CD4-positive, alpha-beta T cell (primary cell): ENCODE measurements at regions not wholly inside any gene's neighbourhood (a gene's known extent, or its start where the extent isn't known, plus 50 kb on each side); places are given as distances from the start of the nearest gene placed in this dataset.

Experiments used
- ATAC-seq: fragments of 200-7000 bp; cut with Tn5 transposase; one replicate; pipeline ENCODE4 v1.10.0; 2022; ENCODE audit warnings: mild to moderate bottlenecking; ENCODE audit not compliant: poor library complexity
- CTCF ChIA-PET: fragments of 350-600 bp; sonication (Branson Sonifier 250); formaldehyde crosslinking; loops from one replicate; lab custom pipeline; 2021; ENCODE audit warnings: antibody characterized with exemption, inconsistent platforms; lab: Charles Lee
- POLR2A ChIA-PET: fragments of 350-600 bp; sonication (Branson Sonifier 250); formaldehyde crosslinking; loops from one replicate; lab custom pipeline; 2021; ENCODE audit warnings: antibody characterized with exemption, inconsistent platforms; lab: Charles Lee
- DNase-seq, 14 experiments: peaks; one replicate each; pipeline ENCODE4 v3.0.0-alpha.2; 2013 to 2020; ENCODE audit warnings: mixed read lengths in 2 of 14
- H3K27ac ChIP-seq, 2 donors: one replicate each; pipeline versions ENCODE4 v1.5.1 to v1.7.0; 2013; ENCODE audit warnings: low read length in 2 of 2, low read depth in 1 of 2, mild to moderate bottlenecking in 1 of 2
- H3K27me3 ChIP-seq, 2 experiments: 1 replicate in 1 of 2; 2 replicates in 1 of 2; pipeline versions ENCODE4 v1.6.1 to v1.7.0; 2013; ENCODE audit warnings: low read length in 2 of 2, control low read depth in 1 of 2, mild to moderate bottlenecking in 1 of 2, moderate library complexity in 1 of 2; ENCODE audit not compliant: insufficient read depth in 2 of 2, control insufficient read depth in 1 of 2
- H3K36me3 ChIP-seq: one replicate; pipeline ENCODE4 v1.6.1; 2013; ENCODE audit warnings: low read length, control low read depth; ENCODE audit not compliant: insufficient read depth
- H3K4me1 ChIP-seq: one replicate; pipeline ENCODE4 v1.6.1; 2013; ENCODE audit warnings: low read length, control low read depth; ENCODE audit not compliant: insufficient read depth
- H3K4me3 ChIP-seq: one replicate; pipeline ENCODE4 v1.5.1; 2013; ENCODE audit warnings: mild to moderate bottlenecking, low read length, moderate library complexity
- H3K9me3 ChIP-seq, 2 experiments: 1 replicate in 1 of 2; 2 replicates in 1 of 2; pipeline versions ENCODE4 v1.6.1 to v1.7.0; 2013; ENCODE audit warnings: low read length in 2 of 2, mild to moderate bottlenecking in 2 of 2, control low read depth in 1 of 2, moderate library complexity in 1 of 2; ENCODE audit not compliant: control insufficient read depth in 1 of 2, insufficient read depth in 1 of 2
- H3K27ac Mint-ChIP-seq: one replicate; pipeline ENCODE4 v1.8.0; 2020; ENCODE audit warnings: mixed read lengths
- H3K27me3 Mint-ChIP-seq: one replicate; pipeline ENCODE4 v1.8.0; 2021; ENCODE audit warnings: mixed read lengths
- H3K36me3 Mint-ChIP-seq: one replicate; pipeline ENCODE4 v1.8.0; 2021; ENCODE audit warnings: low read depth, mixed read lengths
- H3K4me1 Mint-ChIP-seq: one replicate; pipeline ENCODE4 v1.8.0; 2021; ENCODE audit warnings: low read depth, mixed read lengths
- H3K4me3 Mint-ChIP-seq: one replicate; pipeline ENCODE4 v1.8.0; 2020; ENCODE audit warnings: mild to moderate bottlenecking, mixed read lengths
- H3K9me3 Mint-ChIP-seq: one replicate; pipeline ENCODE4 v1.8.0; 2020; ENCODE audit warnings: mixed read lengths
- CTCF ChIP-seq: fragments of 200-600 bp; IDR thresholded peaks from one replicate; pipeline ENCODE4 v1.8.0; 2022; ENCODE audit warnings: antibody characterized with exemption, mild to moderate bottlenecking
- intact Hi-C, 2 experiments: fragments of 100-400 bp; cut with DNase I in 1 of 2; cut with micrococcal nuclease in 1 of 2; formaldehyde crosslinking; loops; one replicate each; pipeline versions ENCODE4 v1.15.1 to v1.9.0; 2023 to 2025; cut with DNase I, micrococcal nuclease

GRCh38 chr1:30447080-30447479 lies 276.3 kb downstream of the MATN1 start:
- CTCF ChIA-PET = no interaction called here
- Mint-ChIP-seq H3K9me3 (peaks cover 5% of the 10 kb centered on the region), H3K36me3 (no peaks in the 10 kb centered on the region), H3K27me3 (peaks cover 7% of the 10 kb centered on the region), H3K27ac (no peak overlapping the region), H3K4me3 (no peak overlapping the region), H3K4me1 (no peaks in the 10 kb centered on the region)
- Histone ChIP-seq H3K27ac (no peak overlapping the region), H3K36me3 (no peaks in the 10 kb centered on the region), H3K4me1 (no peaks in the 10 kb centered on the region), H3K9me3 (no peaks in the 10 kb centered on the region), H3K27me3 (peaks cover 3 to 5% of the 10 kb centered on the region in 2 experiments), H3K4me3 (no peak overlapping the region)
- intact Hi-C loops = no loop called here
- TF ChIP-seq CTCF = no peak
- POLR2A ChIA-PET = no interaction called here
- ATAC-seq = no peak
- no peak for DNase-seq

GRCh38 chr1:30446508-30446907 lies 276.9 kb downstream of the MATN1 start:
- H3K36me3 ChIP-seq = no peaks in the 10 kb centered on the region
- no peak overlapping the region for H3K27ac Mint-ChIP-seq
- H3K4me1 ChIP-seq = no peaks in the 10 kb centered on the region
- H3K27me3 ChIP-seq = peaks cover 3 to 5% of the 10 kb centered on the region in 2 experiments
- peaks cover 5% of the 10 kb centered on the region for H3K9me3 Mint-ChIP-seq
- peaks cover 7% of the 10 kb centered on the region for H3K27me3 Mint-ChIP-seq
- ChIA-PET CTCF (no interaction called here), POLR2A (no interaction called here)
- intact Hi-C loops = no loop called here
- no peak overlapping the region for H3K4me3 Mint-ChIP-seq
- no peak for DNase-seq
- no peak for TF ChIP-seq CTCF
- no peaks in the 10 kb centered on the region for H3K36me3 Mint-ChIP-seq
- no peaks in the 10 kb centered on the region for H3K4me1 Mint-ChIP-seq
- H3K27ac ChIP-seq = no peak overlapping the region
- no peak overlapping the region for H3K4me3 ChIP-seq
- ATAC-seq = no peak
- no peaks in the 10 kb centered on the region for H3K9me3 ChIP-seq

GRCh38 chr1:30446095-30446494 lies 277.3 kb downstream of the MATN1 start:
- no peak for TF ChIP-seq CTCF
- Histone ChIP-seq H3K4me1 (no peaks in the 10 kb centered on the region), H3K36me3 (no peaks in the 10 kb centered on the region), H3K27ac (no peak overlapping the region), H3K27me3 (peaks cover 3 to 5% of the 10 kb centered on the region in 2 experiments), H3K9me3 (no peaks in the 10 kb centered on the region), H3K4me3 (no peak overlapping the region)
- Mint-ChIP-seq H3K9me3 (peaks cover 5% of the 10 kb centered on the region), H3K36me3 (no peaks in the 10 kb centered on the region), H3K4me3 (no peak overlapping the region), H3K4me1 (no peaks in the 10 kb centered on the region), H3K27ac (no peak overlapping the region), H3K27me3 (peaks cover 7% of the 10 kb centered on the region)
- DNase-seq (no peak), ATAC-seq (no peak)
- POLR2A ChIA-PET = no interaction called here
- intact Hi-C loops = no loop called here
- CTCF ChIA-PET = no interaction called here
